Endothelial cell of umbilical vein (primary cell): ENCODE measurements at regions not wholly inside any gene's neighbourhood (a gene's known extent, or its start where the extent isn't known, plus 50 kb on each side); places are given as distances from the start of the nearest gene placed in this dataset.

Experiments
- BruUV-seq: library from RNA; stranded (reverse); fragments of 400-500 nt; replicated peaks from 2 replicates; lab custom pipeline; 2021; lab: Mats Ljungman, UMichigan
- CTCF ChIA-PET: fragments of 300-600, 350-600 bp; sonication (Branson Sonifier 250); formaldehyde crosslinking; loops from one replicate; lab custom pipeline; 2021; ENCODE audit warnings: antibody characterized with exemption, inconsistent platforms; lab: Charles Lee
- POLR2A ChIA-PET: fragments of 300-600, 350-600 bp; sonication (Branson Sonifier 250); formaldehyde crosslinking; loops from one replicate; lab custom pipeline; 2021; ENCODE audit warnings: antibody characterized with exemption, inconsistent platforms; lab: Charles Lee
- DNase-seq: peaks from one replicate; pipeline ENCODE4 v3.0.0-alpha.2; 2011; ENCODE audit warnings: low read depth, low spot score
- FAIRE-seq: peaks from 2 replicates; lab custom pipeline; 2011; peaks lifted over from hg19 to GRCh38; lab: Jason Lieb, UNC
- H2AFZ ChIP-seq: 2 replicates; pipeline ENCODE4 v1.6.0; 2012; ENCODE audit warnings: low read depth, low read length, control low read depth, inconsistent platforms
- H3K27ac ChIP-seq: 2 replicates; pipeline ENCODE4 v1.5.1; 2011; ENCODE audit warnings: low read depth, mild to moderate bottlenecking, control low read depth, low read length, moderate library complexity; ENCODE audit not compliant: insufficient read depth
- H3K27me3 ChIP-seq, 2 experiments: 2 replicates each; pipeline versions ENCODE4 v1.6.0 to v1.6.1; 2011; ENCODE audit warnings: low read length in 2 of 2, mixed read lengths in 1 of 2; ENCODE audit not compliant: control insufficient read depth in 2 of 2, insufficient read depth in 2 of 2
- H3K36me3 ChIP-seq, 2 experiments: 2 replicates in 1 of 2; 3 replicates in 1 of 2; pipeline ENCODE4 v1.5.1; 2011; ENCODE audit warnings: low read length in 2 of 2, mild to moderate bottlenecking in 1 of 2, moderate library complexity in 1 of 2; ENCODE audit not compliant: control insufficient read depth in 2 of 2, insufficient read depth in 2 of 2; ENCODE audit errors: extremely low read depth in 1 of 2
- H3K4me1 ChIP-seq: 3 replicates; pipeline ENCODE4 v1.5.1; 2011; ENCODE audit warnings: mild to moderate bottlenecking, low read length; ENCODE audit not compliant: control insufficient read depth, insufficient read depth; ENCODE audit errors: extremely low read depth
- H3K4me2 ChIP-seq: 2 replicates; pipeline ENCODE4 v1.6.1; 2011; ENCODE audit warnings: low read length, control low read depth, mixed read lengths; ENCODE audit not compliant: insufficient read depth
- H3K4me3 ChIP-seq, 3 experiments: fragments of 200-600 bp in 1 of 3; sonication (generic), shearing (Covaris generic) in 1 of 3; replicated peaks in 1 of 3; 2 replicates each; pipeline ENCODE4 v1.5.1; 2011 to 2016; ENCODE audit warnings: control low read depth in 3 of 3, low read length in 3 of 3, mild to moderate bottlenecking in 2 of 3, inconsistent platforms in 1 of 3, low read depth in 1 of 3, moderate library complexity in 1 of 3; ENCODE audit not compliant: insufficient read depth in 1 of 3
- H3K79me2 ChIP-seq: 2 replicates; pipeline ENCODE4 v1.6.0; 2012; ENCODE audit warnings: low read length, inconsistent platforms; ENCODE audit not compliant: control insufficient read depth, insufficient read depth
- H3K9ac ChIP-seq: replicated peaks from 2 replicates; pipeline ENCODE3; 2011; ENCODE audit warnings: low read length, control low read depth; ENCODE audit not compliant: insufficient read depth; ENCODE audit errors: extremely low read depth
- H3K9me1 ChIP-seq: replicated peaks from 3 replicates; pipeline ENCODE4 v1.6.0; 2011; ENCODE audit warnings: mild to moderate bottlenecking, low read length; ENCODE audit not compliant: control insufficient read depth, insufficient read depth; ENCODE audit errors: extremely low read depth
- H3K9me3 ChIP-seq: replicated peaks from 2 replicates; pipeline ENCODE4 v1.5.1; 2012; ENCODE audit warnings: low read length, inconsistent platforms; ENCODE audit not compliant: control insufficient read depth, insufficient read depth
- H4K20me1 ChIP-seq: replicated peaks from 2 replicates; pipeline ENCODE3; 2011; ENCODE audit warnings: mild to moderate bottlenecking, low read length; ENCODE audit not compliant: control insufficient read depth, insufficient read depth; ENCODE audit errors: extremely low read depth
- CTCF ChIP-seq, 2 donors: IDR thresholded peaks; 1 replicate in 1 of 2; 2 replicates in 1 of 2; pipeline ENCODE4 v1.5.1; 2011; ENCODE audit warnings: low read length in 2 of 2, mild to moderate bottlenecking in 2 of 2, moderate library complexity in 2 of 2, control low read depth in 1 of 2, inconsistent platforms in 1 of 2, low read depth in 1 of 2; ENCODE audit not compliant: insufficient read depth in 1 of 2; ENCODE audit errors: extremely low read depth in 1 of 2
- EZH2 ChIP-seq: IDR thresholded peaks from 2 replicates; pipeline ENCODE4 v1.6.1; 2012; ENCODE audit warnings: borderline replicate concordance, low read depth, mild to moderate bottlenecking, moderate library complexity, low read length, inconsistent platforms; ENCODE audit not compliant: severe bottlenecking
- FOS ChIP-seq: IDR thresholded peaks from 2 replicates; pipeline ENCODE4 v1.6.1; 2011; ENCODE audit warnings: mild to moderate bottlenecking, low read length, moderate library complexity, borderline replicate concordance; ENCODE audit not compliant: insufficient read depth
- GATA2 ChIP-seq: IDR thresholded peaks from 2 replicates; pipeline ENCODE4 v1.7.0; 2011; ENCODE audit warnings: low read depth, mild to moderate bottlenecking, moderate library complexity, mixed read lengths, low read length; ENCODE audit not compliant: insufficient read length, insufficient read depth
- JUN ChIP-seq: IDR thresholded peaks from 2 replicates; pipeline ENCODE4 v1.6.1; 2011; ENCODE audit warnings: borderline replicate concordance, low read depth; ENCODE audit not compliant: insufficient read length, insufficient read depth
- MYC ChIP-seq: IDR thresholded peaks from one replicate; pipeline ENCODE4 v1.6.1; 2011; ENCODE audit warnings: mild to moderate bottlenecking, low read depth, low read length
- POLR2A ChIP-seq: IDR thresholded peaks from 2 replicates; pipeline ENCODE4 v1.6.1; 2012; ENCODE audit warnings: low read depth, mild to moderate bottlenecking, control low read depth, low read length
- POLR2AphosphoS5 ChIP-seq: IDR thresholded peaks from 2 replicates; pipeline ENCODE4 v1.6.1; 2012; ENCODE audit warnings: low read depth, mild to moderate bottlenecking, control low read depth, low read length, moderate library complexity; ENCODE audit not compliant: insufficient read depth
- dilution Hi-C: fragments of 300-500 bp; cut with MboI; formaldehyde crosslinking; loops from one replicate; pipeline ENCODE4 v1.15.0; 2019; ENCODE audit warnings: low sequenced_read_pairs; ENCODE audit not compliant: extremely low pct_ligation_motif_present
- intact Hi-C: fragments of 100-400 bp; cut with micrococcal nuclease; formaldehyde crosslinking; loops from one replicate; pipeline ENCODE4 v1.10.0; 2022
- TF ChIP-seq, protein P1 (sequence below): IDR thresholded peaks from 2 replicates; pipeline ENCODE4 v1.6.1; 2011; ENCODE audit not compliant: insufficient read depth, insufficient read length

GRCh38 chr7:3107889-3108570 lies 64.4 kb upstream of the CARD11 start:
- no peak overlapping the region for H2AFZ ChIP-seq
- no peaks in the 10 kb centered on the region for H4K20me1 ChIP-seq
- no peak for DNase-seq
- no peaks in the 10 kb centered on the region for H3K9me1 ChIP-seq
- no peak for FAIRE-seq
- H3K27ac ChIP-seq = no peak overlapping the region
- no peaks in the 10 kb centered on the region for H3K79me2 ChIP-seq
- no peaks in the 10 kb centered on the region for H3K4me1 ChIP-seq
- H3K9me3 ChIP-seq = no peaks in the 10 kb centered on the region
- CTCF ChIA-PET = no interaction called here
- no peak overlapping the region for H3K4me2 ChIP-seq
- no peak overlapping the region for H3K4me3 ChIP-seq
- no peaks in the 10 kb centered on the region for H3K27me3 ChIP-seq
- no peak for TF ChIP-seq EZH2
- no peak for TF ChIP-seq MYC
- TF ChIP-seq JUN = no peak
- TF ChIP-seq, protein P1, sequence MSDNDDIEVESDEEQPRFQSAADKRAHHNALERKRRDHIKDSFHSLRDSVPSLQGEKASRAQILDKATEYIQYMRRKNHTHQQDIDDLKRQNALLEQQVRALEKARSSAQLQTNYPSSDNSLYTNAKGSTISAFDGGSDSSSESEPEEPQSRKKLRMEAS = no peak
- TF ChIP-seq POLR2AphosphoS5 = no peak
- TF ChIP-seq GATA2 = no peak
- no peak for TF ChIP-seq CTCF (IDR thresholded peaks at IDR 0.05; ENCODE audit: extremely low read depth in 1 of 2, insufficient read depth in 1 of 2, low read depth in 1 of 2, low read length in 2 of 2)
- TF ChIP-seq POLR2A = no peak
- no peak for TF ChIP-seq FOS
- intact Hi-C loops (no loop called here), dilution Hi-C loops (no loop called here)
- no TSS peak for BruUV-seq
- H3K36me3 ChIP-seq = no peaks in the 10 kb centered on the region
- no peak overlapping the region for H3K9ac ChIP-seq
- POLR2A ChIA-PET = no interaction called here
